Skin of body (tissue), 1 donor: ENCODE measurements at regions not wholly inside any gene's neighbourhood (a gene's known extent, or its start where the extent isn't known, plus 50 kb on each side); places are given as distances from the start of the nearest gene placed in this dataset.
A peak's percentile ranks its signal among the peaks of the same experiment; 100 is the strongest.
"Not testable (repeated sequence)": the region's sequence is repeated elsewhere in the genome, so short reads cannot be mapped to it uniquely, and the experiment has no call there.

Source experiments
- DNase-seq: peaks from one replicate; lab custom pipeline; 2025; lab: John Stamatoyannopoulos, UW

DNA sequence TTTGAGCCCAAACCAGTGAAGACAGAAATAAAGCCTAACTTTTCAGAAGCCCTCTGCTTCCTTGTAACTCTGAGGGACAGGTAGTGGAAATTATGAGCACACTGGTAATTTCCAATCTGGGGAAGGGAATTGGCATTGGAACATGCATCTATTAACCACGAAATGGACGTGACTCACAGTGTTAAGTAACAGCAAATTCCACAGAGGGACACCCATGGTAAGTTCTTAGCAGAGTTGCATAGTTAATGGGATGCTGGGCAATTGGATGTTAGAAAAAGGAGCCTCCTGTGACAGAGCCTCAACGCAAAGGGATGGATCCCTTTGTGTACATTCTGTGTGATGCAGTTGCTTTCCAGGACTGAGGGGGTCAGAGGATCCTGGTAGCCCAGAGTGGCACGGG, 168.6 kb downstream of the SEMA6D start:
- DNase-seq = no peak

DNA sequence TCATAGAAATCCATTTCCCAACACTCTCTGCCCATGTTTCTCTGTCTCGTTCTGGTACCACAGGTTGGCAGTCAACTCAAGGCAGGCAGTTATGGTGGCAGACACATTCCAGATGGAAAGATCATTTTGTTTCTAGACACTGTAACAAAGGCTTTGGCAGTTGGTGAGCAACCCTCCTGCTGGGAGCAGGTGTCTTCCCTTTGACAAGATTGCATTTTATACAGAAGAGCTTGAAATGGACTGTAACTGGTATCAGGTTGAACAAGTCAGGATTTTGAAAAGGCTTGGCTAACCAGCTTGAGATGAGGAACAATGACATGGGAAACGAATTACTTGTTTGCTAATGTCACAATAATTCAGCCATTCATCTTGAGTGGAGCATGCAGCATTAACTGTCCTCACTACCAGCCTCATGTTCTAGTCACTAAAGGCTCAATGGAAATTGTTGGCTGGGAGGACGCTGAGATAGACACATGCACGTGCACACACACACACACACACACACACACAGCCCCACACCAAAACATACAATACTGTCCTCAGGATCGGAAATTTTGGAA, 170.0 kb downstream of the SEMA6D start:
- no peak for DNase-seq

DNA sequence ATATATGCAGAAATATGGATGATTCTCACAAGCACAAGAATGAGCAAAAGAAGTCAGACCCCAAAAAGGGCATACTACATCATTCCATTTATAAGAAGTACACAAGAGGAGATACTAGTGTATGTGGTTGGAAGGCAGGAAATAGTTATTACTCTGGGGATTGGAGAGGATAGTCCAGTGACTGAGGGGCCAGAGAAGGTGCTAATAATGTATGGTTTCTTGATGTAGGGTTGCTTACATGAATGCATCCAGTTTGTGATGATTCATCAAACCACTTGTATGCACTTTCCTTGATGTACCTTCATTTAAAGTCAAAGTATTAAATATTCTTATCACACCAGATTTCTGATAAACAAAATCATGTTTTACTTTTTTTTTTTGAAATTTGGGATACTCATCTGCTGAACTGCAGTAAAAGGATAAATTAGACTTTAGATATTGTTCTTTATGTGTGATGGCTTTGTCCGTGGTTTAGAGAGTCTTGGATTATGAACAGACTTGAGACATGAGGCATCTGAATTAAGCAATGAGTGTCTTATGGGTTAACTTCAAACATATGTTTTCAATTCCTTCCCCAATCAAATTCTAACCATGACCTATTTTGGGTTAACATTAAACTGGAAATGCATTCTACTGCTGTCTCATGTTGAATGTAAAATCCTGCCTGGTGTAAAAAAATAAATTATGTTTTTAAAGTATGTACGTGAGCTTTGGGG, 171.2 kb downstream of the SEMA6D start:
- DNase-seq = peak; percentile 11

DNA sequence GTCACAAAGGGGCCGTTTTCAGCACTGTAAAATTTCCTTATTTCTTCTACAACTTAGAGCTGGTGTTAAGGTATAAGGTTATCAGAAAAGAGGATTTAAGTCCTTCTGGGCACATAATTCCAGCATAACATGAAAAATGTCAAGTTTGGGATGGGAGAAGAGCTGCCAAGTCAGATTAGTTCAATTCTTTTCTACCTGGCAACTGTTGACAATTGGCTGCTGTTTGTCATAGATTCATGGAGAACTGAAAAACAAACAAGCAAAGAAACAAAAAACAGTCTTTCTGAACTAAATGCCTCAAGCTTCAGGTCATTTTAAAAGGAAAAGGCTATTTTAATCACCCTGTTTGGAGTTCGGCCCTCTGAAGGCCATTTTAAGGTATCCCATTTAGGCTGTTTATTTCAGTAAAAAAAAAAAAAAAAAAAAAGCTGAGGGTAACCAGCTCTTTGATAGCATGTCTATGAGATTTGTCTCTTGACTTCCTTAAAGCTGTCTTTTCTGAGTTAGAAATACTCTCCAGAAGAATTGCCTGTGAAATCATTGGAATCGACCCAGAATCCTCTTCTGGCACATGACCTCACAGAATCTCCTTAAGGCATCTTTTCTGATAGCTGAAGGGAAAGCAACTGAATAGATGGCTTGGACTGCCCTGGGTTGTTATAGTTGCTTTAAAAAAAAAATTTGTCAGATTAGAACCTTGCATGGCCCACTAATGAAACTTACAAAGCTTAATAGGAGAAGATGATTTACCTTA, 173.3 kb downstream of the SEMA6D start:
- DNase-seq = peak; percentile 5

DNA sequence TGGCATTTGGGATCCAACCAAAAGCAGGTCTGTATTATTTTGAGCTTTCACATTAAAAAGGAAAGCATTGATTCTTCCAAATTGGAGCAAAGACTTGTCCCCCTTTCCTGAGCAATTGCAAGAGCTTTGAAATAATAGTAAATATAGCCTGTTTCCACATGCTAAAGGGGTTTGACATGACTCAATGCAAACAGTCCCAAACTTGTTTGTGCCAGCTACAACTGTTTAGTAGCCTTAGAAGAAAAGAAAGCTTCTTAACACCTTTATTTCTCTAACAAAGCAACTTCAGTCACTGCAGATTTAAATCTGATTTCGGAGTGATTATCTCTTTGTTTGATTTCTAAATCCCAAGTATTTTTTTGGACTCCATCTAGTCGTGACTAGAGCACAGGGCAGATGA, 180.2 kb downstream of the SEMA6D start:
- DNase-seq = no peak

DNA sequence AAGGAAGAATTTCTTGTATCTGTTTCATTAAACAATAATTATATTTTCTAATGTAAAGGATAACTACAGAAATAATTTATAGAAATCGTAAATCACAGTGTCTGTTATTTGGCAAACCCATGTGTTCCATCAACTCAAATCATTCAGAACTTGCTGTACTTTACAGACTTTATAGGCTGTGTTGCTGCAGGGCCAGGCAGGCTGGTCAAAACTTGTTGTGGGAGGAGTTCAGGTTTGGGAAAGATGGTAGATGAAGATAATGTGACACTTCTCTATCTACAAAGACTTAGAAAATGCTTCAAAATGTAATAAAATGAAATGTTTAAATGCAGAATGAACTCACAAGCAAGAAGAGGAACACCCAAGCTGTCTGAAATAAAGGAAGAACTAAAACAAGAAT, 183.4 kb downstream of the SEMA6D start:
- no peak for DNase-seq

DNA sequence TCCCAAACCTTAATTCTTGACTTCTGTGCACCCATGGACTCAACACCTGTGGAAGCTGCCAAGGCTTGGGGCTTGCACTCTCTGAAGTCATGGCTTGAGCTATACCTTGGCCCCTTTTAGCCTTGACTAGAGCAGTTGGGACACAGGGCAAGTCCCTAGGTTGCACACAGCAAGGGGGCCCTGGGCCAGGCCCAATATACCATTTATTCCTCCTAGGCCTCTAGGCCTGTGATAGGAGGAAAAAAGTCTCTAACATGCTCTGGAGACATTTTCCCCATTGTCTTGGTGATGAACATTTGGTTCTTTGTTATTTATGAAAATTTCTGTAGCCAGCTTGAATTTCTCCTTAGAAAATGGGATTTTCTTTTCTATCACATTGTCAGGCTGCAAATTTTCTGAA, 186.1 kb downstream of the SEMA6D start:
- DNase-seq = no peak

DNA sequence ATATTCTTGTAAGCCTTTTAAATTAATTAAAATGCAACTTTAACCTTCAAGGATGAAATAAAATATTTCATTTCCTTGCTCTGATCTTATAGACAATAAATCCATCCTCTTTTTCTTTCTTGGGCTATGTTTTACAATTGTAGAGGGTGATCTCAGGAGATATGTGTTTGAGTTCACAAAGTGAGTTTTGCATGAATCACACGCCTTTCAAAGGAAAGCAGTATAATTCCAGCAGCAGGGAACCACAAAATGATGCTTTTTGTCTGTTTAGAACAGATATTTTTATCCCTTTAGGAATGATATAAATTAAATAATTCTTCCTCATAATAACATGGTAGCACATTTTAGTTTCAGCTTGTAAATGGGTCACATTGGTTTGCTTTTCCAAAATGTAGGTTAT, 191.2 kb downstream of the SEMA6D start:
- no peak for DNase-seq

DNA sequence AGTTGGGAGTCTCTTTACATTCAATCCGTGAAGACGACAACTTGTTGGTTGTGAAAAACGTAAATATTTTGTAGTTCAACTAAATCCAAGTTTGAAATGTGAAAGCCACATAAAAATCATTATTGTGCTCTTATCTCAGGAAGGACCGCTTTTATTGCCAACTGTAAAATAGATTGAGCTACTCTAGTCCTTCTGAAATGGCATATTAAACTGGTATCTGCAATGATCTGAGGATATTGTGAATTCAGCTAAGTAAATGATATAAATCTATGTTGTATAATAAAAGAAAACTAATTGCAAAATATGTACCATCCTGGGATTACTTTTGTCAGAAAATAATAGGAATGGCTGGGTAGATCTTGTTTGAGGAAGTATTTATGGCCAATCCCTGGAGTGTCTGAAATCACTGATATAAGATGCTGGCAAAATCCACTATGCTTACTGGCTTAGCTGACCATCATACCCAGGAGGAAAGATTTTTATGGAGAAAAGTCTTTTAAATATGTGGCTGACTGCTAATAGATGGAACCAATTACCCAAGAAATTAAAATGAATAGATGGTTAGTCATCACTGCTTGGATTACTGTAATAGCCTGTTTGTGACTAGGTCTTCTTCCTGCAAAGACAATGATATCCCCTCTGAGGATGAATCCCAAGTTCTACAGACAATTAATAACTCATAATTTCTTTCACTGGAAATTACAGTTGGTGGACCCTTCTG, 191.8 kb downstream of the SEMA6D start:
- peak; percentile 57 for DNase-seq

DNA sequence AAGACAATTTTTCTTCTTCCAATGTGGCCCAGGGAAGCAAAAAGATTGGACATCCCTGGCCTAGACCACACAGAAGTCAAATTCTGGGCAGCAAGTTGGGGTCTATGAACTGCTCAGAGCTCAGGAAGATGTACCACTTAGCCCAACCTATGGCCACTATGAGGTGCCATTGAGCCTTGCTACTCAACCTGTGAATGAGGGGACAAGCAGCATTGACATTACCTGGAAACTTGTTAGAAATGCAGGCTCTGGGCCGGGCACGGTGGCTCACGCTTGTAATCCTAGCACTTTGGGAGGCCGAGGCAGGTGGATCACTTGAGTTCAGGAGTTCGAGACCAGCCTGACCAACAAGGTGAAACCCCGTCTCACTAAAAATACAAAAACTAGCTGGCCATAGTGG, 195.6 kb downstream of the SEMA6D start:
- DNase-seq = not testable (repeated sequence)

DNA sequence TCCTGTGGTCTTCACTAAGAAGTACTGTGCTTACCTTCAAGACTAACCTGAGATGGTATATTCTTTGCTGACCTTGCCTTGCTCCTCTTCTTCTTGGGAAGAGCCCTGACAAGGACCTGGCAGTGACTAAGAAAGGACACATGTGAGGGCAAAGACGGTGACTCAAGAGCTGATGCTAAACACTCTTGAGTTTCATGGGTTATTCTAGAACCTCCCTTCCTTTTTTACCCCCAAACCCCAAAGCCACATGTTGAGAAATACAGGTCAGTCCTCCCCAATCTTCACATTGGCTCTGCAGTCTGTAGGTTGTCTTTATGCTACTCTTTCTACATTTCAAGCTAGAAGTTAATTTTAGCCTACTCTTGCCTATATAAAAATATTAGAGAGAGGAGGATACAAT, 200.6 kb downstream of the SEMA6D start:
- no peak for DNase-seq

DNA sequence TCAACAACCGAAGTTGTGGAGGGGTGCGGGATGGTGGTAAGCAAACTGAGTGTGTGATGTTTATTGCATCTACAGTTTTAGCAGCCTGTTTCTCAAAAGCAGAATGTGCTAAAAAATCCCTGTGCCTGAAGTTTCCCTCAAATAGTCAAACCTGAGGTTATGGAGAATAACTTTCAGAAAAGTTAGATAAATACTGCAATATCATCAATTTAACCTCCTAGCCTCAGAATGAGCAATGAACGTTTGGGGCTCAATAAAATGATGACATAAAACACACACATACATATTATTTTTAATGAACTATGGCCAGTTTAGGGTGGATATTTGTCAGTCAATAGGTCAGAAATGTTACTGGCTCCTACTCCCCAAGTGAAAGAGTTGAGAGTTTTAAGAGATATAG, 201.6 kb downstream of the SEMA6D start:
- no peak for DNase-seq

DNA sequence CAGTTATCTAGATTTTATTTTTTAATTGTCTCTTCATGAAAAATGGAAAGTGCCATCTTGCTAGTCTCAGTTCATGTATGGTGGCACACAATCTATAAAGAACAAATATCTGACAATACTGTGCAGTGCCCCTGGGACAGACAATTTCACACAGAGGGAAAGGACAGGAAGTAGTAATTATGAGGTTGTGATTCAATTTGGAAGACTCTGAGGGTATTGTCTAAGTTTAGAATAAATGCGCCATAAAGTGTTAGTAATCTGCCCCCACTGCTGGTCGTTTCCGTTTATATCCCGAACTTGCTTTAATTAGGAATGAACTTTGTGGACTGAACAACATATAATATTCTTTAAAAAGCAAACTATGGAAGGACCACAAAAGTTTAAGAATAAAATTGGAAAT, 196.4 kb upstream of the SLC24A5 start:
- DNase-seq = no peak

DNA sequence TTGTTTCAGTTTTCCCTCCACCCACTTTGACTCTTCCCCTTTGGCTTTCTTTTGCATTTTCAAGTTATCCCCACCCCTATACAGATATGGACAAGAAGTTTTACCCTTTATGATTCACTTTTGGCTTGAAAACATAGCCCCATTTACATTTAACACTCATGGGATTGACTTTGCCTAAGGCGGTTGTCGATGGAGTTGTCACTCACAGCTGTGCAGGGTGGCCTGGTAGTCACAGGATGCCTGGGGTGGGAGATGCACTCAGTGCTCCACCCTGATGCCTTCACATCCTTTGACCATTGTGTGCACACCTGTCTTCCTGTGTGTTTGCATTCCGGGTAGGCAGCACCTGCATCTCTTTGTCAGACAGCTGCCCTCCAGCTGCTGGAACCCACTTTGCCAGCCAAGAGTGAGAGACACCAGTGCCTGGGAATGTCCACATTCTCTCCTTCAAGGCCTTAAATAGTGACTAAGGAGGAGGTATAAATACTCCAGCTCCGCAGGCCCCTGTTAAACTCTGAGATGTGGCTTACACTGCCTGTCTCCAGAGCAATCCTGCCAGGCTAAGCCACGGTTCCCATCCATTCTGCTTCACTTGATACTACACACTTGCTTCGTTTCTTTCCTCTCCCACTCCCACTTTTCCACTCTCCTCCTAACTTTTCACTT, 191.5 kb upstream of the SLC24A5 start:
- no peak for DNase-seq

DNA sequence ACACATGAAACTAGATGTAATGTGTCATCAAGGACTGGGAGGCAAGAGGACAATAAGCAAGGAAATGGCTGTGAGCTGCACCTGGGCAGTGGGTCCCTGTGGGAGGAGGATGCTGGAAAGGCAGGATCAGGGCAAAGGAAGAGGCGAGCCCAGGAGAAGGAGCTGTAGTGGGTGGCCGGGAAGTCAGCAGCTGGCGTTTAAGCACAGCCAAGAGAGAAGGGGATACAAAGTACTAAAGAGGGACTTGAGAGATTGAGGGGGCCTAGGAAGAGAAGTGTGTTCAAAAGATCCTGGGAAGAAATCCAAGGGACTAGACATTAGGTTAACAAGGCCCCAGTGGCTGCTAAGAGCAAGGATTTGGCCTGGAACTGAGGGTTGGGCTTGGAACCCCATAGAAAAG, 188.5 kb upstream of the SLC24A5 start:
- DNase-seq = peak; percentile 42

DNA sequence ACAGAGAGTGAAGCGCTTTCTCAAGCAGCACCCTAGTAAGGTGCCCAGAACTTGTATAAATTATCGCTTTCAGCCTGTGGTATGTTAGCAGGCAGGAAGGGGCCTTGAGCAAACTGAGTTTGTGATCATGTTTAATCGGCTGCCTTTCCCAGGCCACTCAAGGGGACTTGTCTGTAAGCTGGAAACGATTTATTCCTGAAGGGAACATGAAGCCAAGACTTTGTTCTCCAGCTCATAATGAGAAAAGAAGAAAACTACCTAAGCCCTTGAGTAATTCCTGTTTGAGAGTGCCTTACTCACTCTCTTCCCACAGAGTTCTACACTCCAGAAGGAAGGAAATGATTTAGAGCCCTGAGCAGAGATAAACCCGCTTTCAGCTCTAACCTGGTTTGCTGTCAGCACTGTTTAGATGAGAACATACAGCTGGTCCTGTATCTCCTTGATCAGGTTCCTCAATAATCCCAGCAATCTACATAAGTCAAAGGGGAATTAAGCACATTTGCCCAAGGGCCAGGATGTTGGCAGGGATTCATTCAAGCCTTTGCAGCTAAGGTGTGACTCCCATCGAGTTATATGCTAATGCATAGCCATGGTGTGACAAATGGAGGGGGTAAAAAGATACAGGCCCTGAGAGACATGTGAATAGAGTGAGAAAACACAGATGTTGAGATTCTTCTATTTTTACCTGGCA, 187.7 kb upstream of the SLC24A5 start:
- DNase-seq = no peak

DNA sequence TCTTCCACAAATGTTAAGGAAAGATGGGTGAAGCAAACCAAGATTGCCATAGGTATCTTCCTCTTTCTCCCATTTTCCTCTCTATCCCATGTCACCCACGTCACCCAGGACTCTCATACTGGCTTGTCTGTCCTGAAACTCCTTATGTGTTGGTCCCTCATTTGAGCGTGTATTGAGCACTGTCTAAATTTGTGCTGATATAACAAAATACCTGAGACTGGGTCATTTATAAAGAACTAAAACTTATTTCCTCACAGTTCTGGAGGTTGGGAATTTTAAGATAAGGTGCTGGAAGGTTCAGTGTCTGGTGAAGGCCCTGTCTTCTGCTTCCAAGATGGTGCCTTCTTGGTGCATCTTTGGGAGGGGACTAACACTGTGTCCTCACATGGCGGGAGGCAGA, 186.9 kb upstream of the SLC24A5 start:
- DNase-seq = no peak

DNA sequence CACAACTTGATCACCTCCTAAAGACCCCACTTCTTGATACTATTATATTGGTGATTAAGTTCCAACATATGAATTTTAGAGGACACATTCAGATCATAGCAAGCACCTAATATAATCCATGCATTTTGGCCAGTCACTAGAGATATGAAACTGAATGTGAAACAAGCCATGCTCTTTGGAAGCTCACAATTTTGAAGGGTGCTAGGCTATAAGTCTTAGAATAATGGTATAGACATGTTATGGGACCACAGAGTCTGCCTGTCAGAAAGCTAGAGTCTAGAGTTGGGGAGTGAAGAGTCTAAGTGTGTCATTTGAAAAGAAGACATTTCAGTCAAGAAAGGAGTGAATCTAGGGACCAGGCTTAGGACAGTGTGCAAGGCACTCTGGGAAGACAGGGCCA, 186.4 kb upstream of the SLC24A5 start:
- no peak for DNase-seq

DNA sequence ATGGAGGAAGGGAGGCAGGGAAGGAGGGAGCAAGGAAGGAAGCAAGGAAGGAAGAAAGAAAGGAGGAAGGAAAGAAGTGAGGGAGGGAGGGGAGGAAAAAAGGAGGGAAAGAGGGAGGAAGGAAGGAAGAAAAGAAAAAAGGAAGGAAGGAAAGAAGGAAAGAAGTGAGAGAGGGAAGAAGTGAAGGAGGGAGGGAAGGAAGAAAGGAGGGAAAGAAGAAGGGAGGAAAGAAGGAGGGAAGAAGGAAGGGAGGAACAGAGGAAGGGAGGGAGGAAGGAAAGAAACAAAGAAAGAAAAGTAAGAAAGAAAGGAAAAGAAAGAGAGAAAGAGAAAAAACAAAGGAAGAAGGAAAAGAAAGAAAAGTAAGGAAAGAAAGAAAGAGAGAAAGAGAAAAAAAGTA, 183.0 kb upstream of the SLC24A5 start:
- no peak for DNase-seq

DNA sequence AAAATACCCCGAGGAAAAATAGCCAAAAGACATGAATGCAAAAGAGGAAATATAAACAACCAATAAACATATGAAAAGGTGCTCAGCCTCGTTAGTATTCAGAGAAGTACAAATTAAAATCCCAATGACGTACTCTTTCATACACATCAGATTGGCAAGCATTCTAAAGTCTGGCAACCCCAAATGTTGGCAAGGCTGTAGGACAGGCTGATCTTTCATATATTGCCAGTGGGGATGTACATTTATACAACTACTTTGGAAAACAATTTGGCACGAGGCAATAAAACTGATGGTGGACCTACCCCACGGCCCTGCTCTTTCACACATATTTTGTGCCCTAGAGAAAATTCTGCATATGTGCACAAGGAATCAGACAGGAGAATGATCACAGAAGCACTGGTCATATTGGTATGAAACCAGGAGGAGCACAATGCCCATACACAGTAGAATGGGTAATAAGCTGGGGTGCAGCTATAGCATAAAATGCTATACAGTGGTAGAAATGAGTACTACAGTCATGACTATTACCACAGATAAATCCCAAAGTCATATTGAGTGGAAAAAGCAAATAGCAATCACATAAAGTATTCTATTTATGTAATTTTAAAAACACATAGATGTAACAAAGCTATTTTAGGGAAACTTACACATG, 176.0 kb upstream of the SLC24A5 start:
- DNase-seq = no peak
